H1 (cell line): ENCODE measurements at regions not wholly inside any gene's neighbourhood (a gene's known extent, or its start where the extent isn't known, plus 50 kb on each side); places are given as distances from the start of the nearest gene placed in this dataset.

Experiments
- CTCF ChIA-PET: fragments of 300-600 bp; sonication (Branson Sonifier 250); formaldehyde crosslinking; loops from one replicate; lab custom pipeline; 2021; ENCODE audit not compliant: partially characterized antibody; lab: Charles Lee
- POLR2A ChIA-PET: fragments of 300-600 bp; sonication (Branson Sonifier 250); formaldehyde crosslinking; loops from one replicate; lab custom pipeline; 2021; ENCODE audit warnings: inconsistent platforms; ENCODE audit not compliant: partially characterized antibody; lab: Charles Lee
- DNase-seq, 2 experiments: peaks; one replicate each; pipeline versions ENCODE4 v3.0.0 to v3.0.0-alpha.2; 2010 to 2022; ENCODE audit warnings: low spot score in 2 of 2, low read depth in 1 of 2, mixed read lengths in 1 of 2
- FAIRE-seq: peaks from 2 replicates; lab custom pipeline; 2011; peaks lifted over from hg19 to GRCh38; lab: Jason Lieb, UNC
- H2AFZ ChIP-seq: 2 replicates; pipeline ENCODE4 v1.8.1; 2012; ENCODE audit warnings: low read length, inconsistent platforms
- H2AK5ac ChIP-seq: 2 replicates; pipeline ENCODE4 v1.6.1; 2013; ENCODE audit warnings: low read depth, low read length
- H2BK120ac ChIP-seq: replicated peaks from 2 replicates; pipeline ENCODE3; 2013; ENCODE audit warnings: low read depth, low read length, inconsistent platforms
- H2BK12ac ChIP-seq: 2 replicates; pipeline ENCODE4 v1.6.1; 2013; ENCODE audit warnings: low read depth, low read length
- H2BK15ac ChIP-seq: 2 replicates; pipeline ENCODE4 v1.6.1; 2013; ENCODE audit warnings: low read length
- H2BK20ac ChIP-seq: 2 replicates; pipeline ENCODE4 v1.6.1; 2013; ENCODE audit warnings: low read length
- H2BK5ac ChIP-seq: 2 replicates; pipeline ENCODE4 v1.6.1; 2013; ENCODE audit warnings: low read depth, low read length
- H3K14ac ChIP-seq: 2 replicates; pipeline ENCODE4 v1.6.1; 2013; ENCODE audit warnings: inconsistent platforms; ENCODE audit not compliant: insufficient read length
- H3K18ac ChIP-seq: 2 replicates; pipeline ENCODE4 v1.6.1; 2013; ENCODE audit warnings: low read length; ENCODE audit errors: extremely low read depth
- H3K23ac ChIP-seq: 2 replicates; pipeline ENCODE4 v1.6.1; 2013; ENCODE audit warnings: inconsistent platforms; ENCODE audit not compliant: insufficient read length
- H3K23me2 ChIP-seq: 2 replicates; pipeline ENCODE4 v1.6.1; 2013; ENCODE audit warnings: low read depth, low read length
- H3K27ac ChIP-seq: 2 replicates; pipeline ENCODE4 v1.6.1; 2011; ENCODE audit warnings: low read depth, low read length, inconsistent platforms
- H3K27me3 ChIP-seq, 4 experiments: replicated peaks in 1 of 4; 1 replicate in 1 of 4; 2 replicates in 3 of 4; pipeline versions ENCODE4 v1.6.1 to v1.8.1; 2011 to 2013; ENCODE audit warnings: low read length in 3 of 4, mild to moderate bottlenecking in 3 of 4, inconsistent platforms in 2 of 4, mixed read lengths in 2 of 4, moderate library complexity in 1 of 4; ENCODE audit not compliant: control insufficient read depth in 3 of 4, insufficient read depth in 3 of 4; ENCODE audit errors: extremely low read depth in 1 of 4
- H3K36me3 ChIP-seq, 4 experiments: 2 replicates each; pipeline versions ENCODE4 v1.6.1 to v1.8.1; 2011 to 2013; ENCODE audit warnings: mild to moderate bottlenecking in 4 of 4, low read length in 3 of 4, moderate library complexity in 2 of 4, control low read depth in 1 of 4, inconsistent platforms in 1 of 4; ENCODE audit not compliant: insufficient read depth in 4 of 4, control insufficient read depth in 2 of 4
- H3K4ac ChIP-seq: replicated peaks from 2 replicates; pipeline ENCODE3; 2013; ENCODE audit warnings: low read length, low read depth, mixed read lengths, inconsistent platforms; ENCODE audit not compliant: insufficient read length
- H3K4me1 ChIP-seq, 4 experiments: replicated peaks in 1 of 4; 1 replicate in 1 of 4; 2 replicates in 3 of 4; pipeline versions ENCODE4 v1.6.1 to v1.8.1; 2011 to 2013; ENCODE audit warnings: low read length in 3 of 4, inconsistent platforms in 2 of 4, mixed read lengths in 1 of 4; ENCODE audit not compliant: insufficient read depth in 4 of 4, control insufficient read depth in 3 of 4
- H3K4me2 ChIP-seq, 2 experiments: 2 replicates each; pipeline versions ENCODE4 v1.6.1 to v1.8.1; 2011 to 2013; ENCODE audit warnings: low read depth in 2 of 2, low read length in 2 of 2, control low read depth in 1 of 2, inconsistent platforms in 1 of 2, mild to moderate bottlenecking in 1 of 2; ENCODE audit not compliant: insufficient read depth in 1 of 2
- H3K4me3 ChIP-seq, 4 experiments: fragments of 200-600, 300-600 bp in 1 of 4; sonication (generic), shearing (Covaris generic), sonication (Bioruptor Twin) in 1 of 4; 2 replicates each; pipeline versions ENCODE4 v1.5.1 to v1.8.1; 2011 to 2016; ENCODE audit warnings: low read length in 4 of 4, low read depth in 3 of 4, control low read depth in 2 of 4, inconsistent platforms in 2 of 4, mild to moderate bottlenecking in 2 of 4, mixed read lengths in 1 of 4, moderate library complexity in 1 of 4; ENCODE audit not compliant: insufficient read depth in 2 of 4; ENCODE audit errors: extremely low read depth in 1 of 4
- H3K56ac ChIP-seq: replicated peaks from 2 replicates; pipeline ENCODE3; 2013; ENCODE audit warnings: low read depth, mild to moderate bottlenecking, mixed read lengths, low read length, inconsistent platforms; ENCODE audit not compliant: insufficient read length
- H3K79me1 ChIP-seq: 2 replicates; pipeline ENCODE4 v1.6.1; 2013; ENCODE audit warnings: low read depth, low read length, control low read depth
- H3K79me2 ChIP-seq, 2 experiments: 2 replicates each; pipeline versions ENCODE4 v1.6.1 to v1.8.1; 2012 to 2013; ENCODE audit warnings: low read length in 2 of 2, mild to moderate bottlenecking in 2 of 2, inconsistent platforms in 1 of 2; ENCODE audit not compliant: insufficient read depth in 2 of 2, control insufficient read depth in 1 of 2
- H3K9ac ChIP-seq, 4 experiments: replicated peaks in 1 of 4; 1 replicate in 1 of 4; 2 replicates in 3 of 4; pipeline versions ENCODE4 v1.6.1 to v1.8.1; 2011 to 2013; ENCODE audit warnings: low read depth in 3 of 4, low read length in 3 of 4, control low read depth in 2 of 4, mild to moderate bottlenecking in 2 of 4, moderate library complexity in 2 of 4, inconsistent platforms in 1 of 4; ENCODE audit errors: extremely low read depth in 1 of 4
- H3K9me3 ChIP-seq, 2 experiments: 2 replicates each; pipeline versions ENCODE4 v1.6.1 to v1.8.1; 2012 to 2013; ENCODE audit warnings: mild to moderate bottlenecking in 2 of 2, moderate library complexity in 2 of 2, control low read depth in 1 of 2, inconsistent platforms in 1 of 2, low read depth in 1 of 2, low read length in 1 of 2, mixed read lengths in 1 of 2; ENCODE audit not compliant: insufficient read depth in 2 of 2
- H4K20me1 ChIP-seq, 2 experiments: replicated peaks in 1 of 2; 2 replicates each; pipeline versions ENCODE3 to v1.8.1; 2011 to 2013; ENCODE audit warnings: inconsistent platforms in 2 of 2, low read length in 2 of 2, mild to moderate bottlenecking in 1 of 2; ENCODE audit not compliant: insufficient read depth in 2 of 2, control insufficient read depth in 1 of 2
- H4K5ac ChIP-seq: 2 replicates; pipeline ENCODE4 v1.6.1; 2013; ENCODE audit warnings: low read length, low read depth, mixed read lengths, inconsistent platforms; ENCODE audit not compliant: insufficient read length
- H4K8ac ChIP-seq: 2 replicates; pipeline ENCODE4 v1.8.0; 2013; ENCODE audit warnings: mild to moderate bottlenecking, moderate library complexity, low read length, inconsistent platforms; ENCODE audit not compliant: insufficient read depth; ENCODE audit errors: extremely low read depth
- H4K91ac ChIP-seq: replicated peaks from 2 replicates; pipeline ENCODE3; 2013; ENCODE audit warnings: low read length, mixed read lengths, inconsistent platforms; ENCODE audit not compliant: insufficient read length
- ASH2L ChIP-seq: fragments of 200-600, 300-600 bp; sonication (generic); IDR thresholded peaks from one replicate; pipeline ENCODE4 v1.7.1; 2017; ENCODE audit warnings: low read length
- CEBPB ChIP-seq: IDR thresholded peaks from 2 replicates; pipeline ENCODE4 v1.6.1; 2012; ENCODE audit warnings: low read depth, low read length
- E2F6 ChIP-seq: IDR thresholded peaks from 2 replicates; pipeline ENCODE4 v1.6.1; 2012; ENCODE audit warnings: inconsistent platforms
- HDAC6 ChIP-seq: IDR thresholded peaks from one replicate; pipeline ENCODE4 v1.7.1; 2012; ENCODE audit warnings: low read depth, mild to moderate bottlenecking, inconsistent platforms, low read length, moderate library complexity
- JUND ChIP-seq: IDR thresholded peaks from 2 replicates; pipeline ENCODE4 v1.6.1; 2011; ENCODE audit warnings: mild to moderate bottlenecking, improper control_type of control experiment, low read length
- KDM4A ChIP-seq: IDR thresholded peaks from one replicate; pipeline ENCODE4 v1.7.1; 2012; ENCODE audit warnings: low read depth, mild to moderate bottlenecking, moderate library complexity, low read length, inconsistent platforms; ENCODE audit not compliant: severe bottlenecking
- KDM5A ChIP-seq: fragments of 200-600 bp; IDR thresholded peaks from 2 replicates; pipeline ENCODE4 v1.7.1; 2012; ENCODE audit warnings: mild to moderate bottlenecking, low read length, inconsistent platforms, mixed read lengths
- MAFK ChIP-seq: IDR thresholded peaks from 2 replicates; pipeline ENCODE4 v1.6.1; 2012; ENCODE audit warnings: low read depth, mild to moderate bottlenecking, improper control_type of control experiment, low read length
- PHF8 ChIP-seq: fragments of 200-600 bp; sonication (generic); conservative IDR thresholded peaks from 2 replicates; pipeline ENCODE4 v1.7.1; 2012; ENCODE audit warnings: low read depth, mild to moderate bottlenecking, inconsistent platforms, low read length, moderate library complexity
- POU5F1 ChIP-seq: IDR thresholded peaks from 2 replicates; pipeline ENCODE4 v1.6.1; 2011; ENCODE audit warnings: low read depth, mild to moderate bottlenecking, low read length, moderate library complexity
- RFX5 ChIP-seq: IDR thresholded peaks from 2 replicates; pipeline ENCODE4 v1.6.1; 2011; ENCODE audit warnings: low read depth, low read length, improper control_type of control experiment, borderline replicate concordance
- SIRT6 ChIP-seq: IDR thresholded peaks from one replicate; pipeline ENCODE4 v1.7.1; 2012; ENCODE audit warnings: low read length, inconsistent platforms
- SP2 ChIP-seq: IDR thresholded peaks from 2 replicates; pipeline ENCODE4 v1.6.1; 2012; ENCODE audit warnings: mild to moderate bottlenecking, low read length, inconsistent platforms
- WGBS, 2 experiments: shearing (Covaris generic) in 1 of 2; methylation state at CpG; one replicate each; pipeline versions ENCODE4 v1.1.6 to v1.1.7; 2013 to 2015; ENCODE audit warnings: low lambda C conversion rate in 2 of 2, mixed read lengths in 2 of 2, inconsistent platforms in 1 of 2, low coverage in 1 of 2, missing lambda C conversion rate in 1 of 2; ENCODE audit not compliant: insufficient replicate concordance in 2 of 2, insufficient coverage in 1 of 2, insufficient read length in 1 of 2; ENCODE audit errors: extremely low coverage in 1 of 2, missing lambda C conversion rate in 1 of 2; 5-methylcytosine and 5-hydroxymethylcytosine counted together

- H3K14ac ChIP-seq: no peak overlapping the region
- H2BK20ac ChIP-seq: no peak overlapping the region
- POLR2A ChIA-PET: no interaction called here
- H3K36me3 ChIP-seq: no peaks in the 10 kb centered on the region
- no peak overlapping the region for H3K4ac ChIP-seq
- H4K20me1 ChIP-seq: no peaks in the 10 kb centered on the region
- H4K8ac ChIP-seq: no peak overlapping the region
- no peaks in the 10 kb centered on the region for H3K79me2 ChIP-seq
- H3K27me3 ChIP-seq: peaks cover 10 to 38% (median 35%) of the 10 kb centered on the region in 4 experiments
- H3K9ac ChIP-seq: no peak overlapping the region
- H3K9me3 ChIP-seq: no peaks in the 10 kb centered on the region
- no peak overlapping the region for H4K91ac ChIP-seq
- 0 out of 4 replicates have a peak overlapping the region, but pooled peaks of 1 of the 2 experiments have one; percentile 12 for H3K4me2 ChIP-seq
- 55% methylated on average over 2 of the region's 2 CpGs; no CpG with 5 or more reads in 1 of the 2 experiments for WGBS, 2 experiments
- H2BK120ac ChIP-seq: no peak overlapping the region
- H3K18ac ChIP-seq: no peak overlapping the region; the same call in 1 of the 2 replicates
- H3K23me2 ChIP-seq: peaks cover 2% of the 10 kb centered on the region; the same call in 1 of the 2 replicates
- H2BK5ac ChIP-seq: no peak overlapping the region
- H4K5ac ChIP-seq: no peak overlapping the region
- no peak overlapping the region for H2AFZ ChIP-seq
- FAIRE-seq (no peak), DNase-seq (no peak)
- H2BK15ac ChIP-seq: no peak overlapping the region
- H3K4me3 ChIP-seq: no peak overlapping the region
- no peak overlapping the region for H2BK12ac ChIP-seq
- no peaks in the 10 kb centered on the region for H3K79me1 ChIP-seq
- no peak overlapping the region for H3K27ac ChIP-seq
- TF ChIP-seq RFX5 (no peak), ASH2L (no peak), KDM5A (no peak), KDM4A (no peak), CEBPB (no peak), E2F6 (no peak), SIRT6 (no peak), MAFK (peak; percentile 36; the same call in 1 of the 2 replicates), JUND (peak; percentile 46; the same call in 1 of the 2 replicates), PHF8 (no peak), SP2 (no peak), POU5F1 (no peak), HDAC6 (no peak)
- TF ChIP-seq, all 59 proteins: peak for 2
- H3K23ac ChIP-seq: no peak overlapping the region
- CTCF ChIA-PET: interaction anchor here (1.4 kb wide), 1 partner anchor 11 kb away, joined by 5 read pairs; no protein-coding TSS in a partner anchor
- H3K56ac ChIP-seq: no peak overlapping the region
- no peak overlapping the region for H2AK5ac ChIP-seq
- H3K4me1 ChIP-seq: peaks cover 10 to 20% (median 12%) of the 10 kb centered on the region in 4 experiments; a peak in 6 of 7 replicates
Measured at GRCh38 chr3:23740517-23740965, 65.2 kb upstream of the UBE2E1 start.
